ENCODE measurements at regions not wholly inside any gene's neighbourhood (a gene's known extent, or its start where the extent isn't known, plus 50 kb on each side); places are given as distances from the start of the nearest gene placed in this dataset.

DNA sequence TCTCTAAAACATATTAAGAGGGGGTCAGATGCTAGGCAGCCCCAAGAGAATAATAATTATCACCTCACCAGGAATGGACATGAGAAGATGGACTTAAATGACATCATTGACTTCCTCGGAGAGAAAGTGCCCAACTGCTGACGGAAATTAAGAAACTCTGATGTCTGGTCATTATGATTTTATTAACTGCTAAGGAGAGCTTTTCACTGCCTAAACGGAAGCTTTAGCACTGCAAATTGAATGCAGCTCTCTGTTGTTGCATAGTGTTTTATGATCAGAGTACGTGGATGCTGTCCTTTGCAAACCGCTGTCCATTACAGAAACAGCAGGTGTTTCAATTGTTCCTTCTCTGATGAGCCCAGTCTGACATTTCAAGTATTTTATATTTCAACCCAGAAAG is 89.4 kb upstream of the GALNT17 start:
- no peak for DNase-seq (ENCODE audit: low read depth)

DNA sequence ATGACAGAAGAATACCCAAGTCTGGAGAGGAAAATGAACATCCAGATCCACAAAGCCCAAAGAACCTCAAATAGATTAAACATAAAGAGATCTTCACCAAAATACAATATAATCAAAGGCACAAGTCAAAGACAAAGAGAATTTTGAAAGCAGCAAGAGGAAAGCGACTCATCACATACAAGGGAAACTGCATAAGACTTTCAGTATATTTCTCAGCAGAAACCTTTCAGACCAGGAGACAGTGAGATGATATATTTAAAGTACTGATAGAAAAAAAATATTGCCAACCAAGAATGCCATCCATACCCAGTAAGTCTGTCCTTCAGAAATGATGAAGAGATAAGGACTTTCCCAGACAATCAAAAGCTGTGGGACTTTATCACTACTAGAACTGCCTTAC is 81.5 kb upstream of the GALNT17 start:
- no peak for DNase-seq (ENCODE audit: low read depth)
- TF ChIP-seq, protein P1, sequence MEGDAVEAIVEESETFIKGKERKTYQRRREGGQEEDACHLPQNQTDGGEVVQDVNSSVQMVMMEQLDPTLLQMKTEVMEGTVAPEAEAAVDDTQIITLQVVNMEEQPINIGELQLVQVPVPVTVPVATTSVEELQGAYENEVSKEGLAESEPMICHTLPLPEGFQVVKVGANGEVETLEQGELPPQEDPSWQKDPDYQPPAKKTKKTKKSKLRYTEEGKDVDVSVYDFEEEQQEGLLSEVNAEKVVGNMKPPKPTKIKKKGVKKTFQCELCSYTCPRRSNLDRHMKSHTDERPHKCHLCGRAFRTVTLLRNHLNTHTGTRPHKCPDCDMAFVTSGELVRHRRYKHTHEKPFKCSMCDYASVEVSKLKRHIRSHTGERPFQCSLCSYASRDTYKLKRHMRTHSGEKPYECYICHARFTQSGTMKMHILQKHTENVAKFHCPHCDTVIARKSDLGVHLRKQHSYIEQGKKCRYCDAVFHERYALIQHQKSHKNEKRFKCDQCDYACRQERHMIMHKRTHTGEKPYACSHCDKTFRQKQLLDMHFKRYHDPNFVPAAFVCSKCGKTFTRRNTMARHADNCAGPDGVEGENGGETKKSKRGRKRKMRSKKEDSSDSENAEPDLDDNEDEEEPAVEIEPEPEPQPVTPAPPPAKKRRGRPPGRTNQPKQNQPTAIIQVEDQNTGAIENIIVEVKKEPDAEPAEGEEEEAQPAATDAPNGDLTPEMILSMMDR (IDR thresholded peaks at IDR 0.05; ENCODE audit: low read depth, low read length, missing control alignments), result no peak
- no peak overlapping the region for H3K4me3 ChIP-seq (ENCODE audit: low read depth, low read length)

More for the DNA sequence above, 89.4 kb upstream of the GALNT17 start:
- no peak overlapping the region for H3K4me3 ChIP-seq (ENCODE audit: low read depth, low read length)
- TF ChIP-seq, protein P1 (IDR thresholded peaks at IDR 0.05; ENCODE audit: low read depth, low read length, missing control alignments), result no peak

DNA sequence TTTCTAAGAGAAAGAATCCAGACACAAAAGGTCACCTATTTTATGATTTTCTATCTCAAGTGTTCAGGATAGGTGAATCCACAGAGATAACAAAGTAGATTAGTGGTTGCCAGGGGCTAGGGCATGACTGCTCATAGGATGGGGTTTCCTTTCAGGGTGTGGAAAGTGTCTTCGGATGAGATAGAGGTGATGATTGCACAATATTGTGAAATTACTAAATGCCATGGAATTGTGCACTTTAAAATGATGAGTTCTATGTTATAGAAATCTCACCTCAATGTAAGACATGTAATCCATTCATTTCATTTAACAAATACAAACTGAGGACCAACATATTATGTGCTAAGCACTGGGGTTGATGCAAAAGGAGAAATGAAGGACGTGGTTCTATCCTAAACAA is 76.4 kb upstream of the GALNT17 start:
- no peak overlapping the region for H3K4me3 ChIP-seq (ENCODE audit: low read depth, low read length)
- DNase-seq (ENCODE audit: low read depth), result no peak
- TF ChIP-seq, protein P1 (IDR thresholded peaks at IDR 0.05; ENCODE audit: low read depth, low read length, missing control alignments), result no peak

DNA sequence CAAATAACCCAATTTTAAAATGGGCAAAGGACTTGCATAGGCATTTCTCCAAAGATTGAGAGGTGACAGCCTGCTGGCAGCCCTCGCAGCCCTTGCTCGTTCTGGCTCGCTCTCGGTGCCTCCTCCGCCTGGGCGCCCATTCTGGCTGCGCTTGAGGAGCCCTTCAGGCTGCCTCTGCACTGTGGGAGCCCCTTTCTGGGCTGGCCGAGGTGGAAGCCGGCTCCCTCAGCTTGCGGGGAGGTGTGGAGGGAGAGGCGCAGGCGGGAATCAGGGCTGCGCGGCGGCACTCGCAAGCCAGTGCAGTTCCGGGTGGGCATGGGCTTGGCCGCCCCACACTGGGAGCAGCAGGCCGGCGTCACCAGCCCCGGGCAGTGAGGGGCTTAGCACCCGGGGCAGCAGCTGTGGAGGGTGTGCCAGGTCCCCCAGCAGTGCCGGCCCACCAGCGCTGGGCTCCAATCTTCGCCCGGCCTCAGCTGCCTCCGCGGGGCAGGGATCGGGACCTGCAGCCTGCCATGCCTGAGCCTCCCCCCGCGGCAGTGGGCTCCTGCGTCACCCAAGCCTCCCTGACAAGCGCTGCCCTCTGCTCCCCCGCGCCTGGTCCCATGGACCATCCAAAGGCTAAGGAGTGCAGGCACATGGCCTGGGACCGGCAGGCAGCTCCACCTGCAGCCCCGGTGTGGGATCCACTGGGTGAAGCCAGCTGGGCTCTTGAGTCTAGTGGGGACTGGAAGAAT is 54.0 kb upstream of the GALNT17 start:
- TF ChIP-seq, protein P1 (IDR thresholded peaks at IDR 0.05; ENCODE audit: low read depth, low read length, missing control alignments), result no peak
- no peak for DNase-seq (ENCODE audit: low read depth)
- no peak overlapping the region for H3K4me3 ChIP-seq (ENCODE audit: low read depth, low read length)

All from GM12864 (cell line).